ENCODE measurements at regions not wholly inside any gene's neighbourhood (a gene's known extent, or its start where the extent isn't known, plus 50 kb on each side); places are given as distances from the start of the nearest gene placed in this dataset.

DNA sequence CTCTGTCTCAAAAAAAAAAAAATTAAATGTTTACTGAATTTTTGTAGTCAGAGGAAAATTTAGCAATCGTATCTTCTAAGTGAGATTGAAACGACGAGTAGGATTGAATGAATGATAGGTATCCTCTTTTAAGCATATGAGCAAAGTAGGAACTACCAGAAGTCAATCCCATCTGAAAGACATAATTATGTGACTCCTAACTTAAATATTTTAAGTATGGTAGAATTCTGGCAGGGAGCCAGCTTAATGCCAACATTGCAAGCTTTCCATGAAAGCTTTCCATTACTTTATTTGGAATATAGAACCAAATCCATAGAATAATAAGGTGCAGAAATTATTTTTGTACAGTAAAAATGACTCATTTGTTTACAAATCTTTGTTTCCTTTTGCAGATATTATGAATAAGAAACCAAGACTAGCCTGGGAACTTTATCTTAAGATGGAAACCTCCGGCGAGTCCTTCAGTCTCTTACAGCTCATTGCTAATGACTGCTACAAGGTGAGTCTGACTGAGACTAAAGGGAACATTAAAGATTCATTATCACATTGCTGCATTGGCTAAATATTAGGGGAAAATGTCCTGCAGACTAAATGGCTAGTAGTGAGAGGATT is 50.2 kb upstream of the UBN2 start:
- Histone ChIP-seq H3K9ac (replicated peaks in 1 of 4; ENCODE audit: extremely low read depth in 1 of 4, low read depth in 3 of 4, low read length in 3 of 4) (no peak overlapping the region), H4K5ac (ENCODE audit: insufficient read length, low read depth, low read length) (no peak overlapping the region), H3K23ac (ENCODE audit: insufficient read length) (no peak overlapping the region), H3K14ac (ENCODE audit: insufficient read length) (no peak overlapping the region), H2AFZ (ENCODE audit: low read length) (no peak overlapping the region), H4K8ac (ENCODE audit: extremely low read depth, insufficient read depth, low read length) (no peak overlapping the region), H3K23me2 (ENCODE audit: low read depth, low read length) (no peaks in the 10 kb centered on the region), H3K4me1 (replicated peaks in 1 of 4; ENCODE audit: control insufficient read depth in 3 of 4, insufficient read depth in 4 of 4, low read length in 3 of 4) (peaks cover 0 to 14% (median 6%) of the 10 kb centered on the region in 4 experiments; a peak in 5 of 7 replicates), H3K56ac (replicated peaks; ENCODE audit: insufficient read length, low read depth, low read length) (no peak overlapping the region), H2BK5ac (ENCODE audit: low read depth, low read length) (no peak overlapping the region; the same call in 1 of the 2 replicates), H3K27ac (ENCODE audit: low read depth, low read length) (no peak overlapping the region), H2BK12ac (ENCODE audit: low read depth, low read length) (no peak overlapping the region), H3K9me3 (ENCODE audit: insufficient read depth in 2 of 2, low read depth in 1 of 2, low read length in 1 of 2) (no peaks in the 10 kb centered on the region), H2BK15ac (ENCODE audit: low read length) (no peak overlapping the region), H3K79me2 (ENCODE audit: control insufficient read depth in 1 of 2, insufficient read depth in 2 of 2, low read length in 2 of 2) (no peaks in the 10 kb centered on the region), H3K18ac (ENCODE audit: extremely low read depth, low read length) (no peak overlapping the region), H2AK5ac (ENCODE audit: low read depth, low read length) (no peak overlapping the region), H3K36me3 (ENCODE audit: control insufficient read depth in 2 of 4, insufficient read depth in 4 of 4, low read length in 3 of 4) (0 out of 8 replicates have a peak, but pooled peaks cover 0 to 3% (median 0%) of the 10 kb centered on the region in 4 experiments), H4K91ac (replicated peaks; ENCODE audit: insufficient read length, low read length) (no peak overlapping the region), H3K4me2 (ENCODE audit: insufficient read depth in 1 of 2, low read depth in 2 of 2, low read length in 2 of 2) (no peak overlapping the region; a peak in 1 of 4 replicates), H2BK120ac (replicated peaks; ENCODE audit: low read depth, low read length) (no peak overlapping the region), H2BK20ac (ENCODE audit: low read length) (0 out of 2 replicates have a peak overlapping the region, but pooled peaks have one; percentile 9), H3K79me1 (ENCODE audit: low read depth, low read length) (no peaks in the 10 kb centered on the region), H3K4me3 (ENCODE audit: extremely low read depth in 1 of 4, insufficient read depth in 2 of 4, low read depth in 3 of 4, low read length in 4 of 4) (no peak overlapping the region), H3K4ac (replicated peaks; ENCODE audit: insufficient read length, low read depth, low read length) (no peak overlapping the region), H3K27me3 (replicated peaks in 1 of 4; ENCODE audit: control insufficient read depth in 3 of 4, extremely low read depth in 1 of 4, insufficient read depth in 3 of 4, low read length in 3 of 4) (no peaks in the 10 kb centered on the region), H4K20me1 (replicated peaks in 1 of 2; ENCODE audit: control insufficient read depth in 1 of 2, insufficient read depth in 2 of 2, low read length in 2 of 2) (no peaks in the 10 kb centered on the region)
- DNase-seq (ENCODE audit: low read depth in 1 of 2, low spot score in 2 of 2) (no peak), FAIRE-seq (no peak)
- POLR2A ChIA-PET (ENCODE audit: partially characterized antibody): interaction anchor here (0.7 kb wide), 1 partner anchor 19 kb away, joined by 3 read pairs; no protein-coding TSS in a partner anchor
- 84 to 100% methylated on average over 3 to 5 of the region's 5 CpGs for WGBS, 2 experiments (ENCODE audit: extremely low coverage in 1 of 2, insufficient coverage in 1 of 2, insufficient read length in 1 of 2, insufficient replicate concordance in 2 of 2, low coverage in 1 of 2, low lambda C conversion rate in 2 of 2, missing lambda C conversion rate in 1 of 2)
- CTCF ChIA-PET (ENCODE audit: partially characterized antibody): no interaction called here
- TF ChIP-seq JUN (IDR thresholded peaks at IDR 0.05; ENCODE audit: low read depth, low read length): no peak
- no peak for TF ChIP-seq CBX8 (IDR thresholded peaks at IDR 0.05; ENCODE audit: borderline replicate concordance, low read depth, low read length)
- no peak for TF ChIP-seq RAD21 (IDR thresholded peaks at IDR 0.05 in 1 of 2, conservative IDR thresholded peaks at IDR 0.05 in 1 of 2; ENCODE audit: low read depth in 2 of 2, low read length in 2 of 2)
- no peak for TF ChIP-seq GTF2F1 (IDR thresholded peaks at IDR 0.05; ENCODE audit: borderline replicate concordance, low read depth, low read length)
- no peak for TF ChIP-seq CEBPB (IDR thresholded peaks at IDR 0.05; ENCODE audit: low read depth, low read length)
- TF ChIP-seq KDM5A (IDR thresholded peaks at IDR 0.05; ENCODE audit: low read length): no peak
- no peak for TF ChIP-seq MAFK (IDR thresholded peaks at IDR 0.05; ENCODE audit: low read depth, low read length)
- no peak for TF ChIP-seq HDAC2 (IDR thresholded peaks at IDR 0.05; ENCODE audit: borderline replicate concordance in 1 of 2, low read depth in 2 of 2, low read length in 2 of 2)
- TF ChIP-seq RBBP5 (IDR thresholded peaks at IDR 0.05; ENCODE audit: borderline replicate concordance, low read depth, low read length): no peak
- no peak for TF ChIP-seq SP4 (IDR thresholded peaks at IDR 0.05; ENCODE audit: low read length)

Data from H1 (cell line).